Kidney glomerular epithelial cell (primary cell): ENCODE measurements at regions not wholly inside any gene's neighbourhood (a gene's known extent, or its start where the extent isn't known, plus 50 kb on each side); places are given as distances from the start of the nearest gene placed in this dataset.
"Not testable (repeated sequence)": the region's sequence is repeated elsewhere in the genome, so short reads cannot be mapped to it uniquely, and the experiment has no call there.

Experiments
- DNase-seq: peaks from one replicate; lab custom pipeline; 2025; lab: John Stamatoyannopoulos, UW

GRCh38 chr4:74505355-74505978 is 60.5 kb downstream of the AREG start:
- peak; percentile 33 for DNase-seq

GRCh38 chr4:74509363-74509762 is 64.4 kb downstream of the AREG start:
- not testable (repeated sequence) for DNase-seq

GRCh38 chr4:74516303-74516702 is 71.4 kb downstream of the AREG start:
- peak; percentile 8 for DNase-seq

- DNase-seq: no peak
Measured at GRCh38 chr4:74517996-74518395, 73.1 kb downstream of the AREG start.

- DNase-seq: no peak
Measured at GRCh38 chr4:74522251-74522991, 77.5 kb downstream of the AREG start.

GRCh38 chr4:74523096-74523495 is 78.2 kb downstream of the AREG start:
- no peak for DNase-seq

GRCh38 chr4:74524985-74525384 is 80.0 kb downstream of the AREG start:
- DNase-seq: no peak

GRCh38 chr4:74527049-74527448 is 82.1 kb downstream of the AREG start:
- peak; percentile 21 for DNase-seq

GRCh38 chr4:74528178-74528577 is 83.2 kb downstream of the AREG start:
- no peak for DNase-seq

- DNase-seq: no peak
Measured at GRCh38 chr4:74529284-74530041, 84.5 kb downstream of the AREG start.

- DNase-seq: peak; percentile 62
Measured at GRCh38 chr4:74531963-74532794, 87.2 kb downstream of the AREG start.

GRCh38 chr4:74534121-74534520 is 89.2 kb downstream of the AREG start:
- DNase-seq: no peak

GRCh38 chr4:74534936-74535335 is 90.0 kb downstream of the AREG start:
- no peak for DNase-seq

GRCh38 chr4:74535512-74535911 is 90.6 kb downstream of the AREG start:
- no peak for DNase-seq

- DNase-seq: peak; percentile 24
Measured at GRCh38 chr4:74536557-74536956, 91.6 kb downstream of the AREG start.

GRCh38 chr4:74537459-74537858 is 92.5 kb downstream of the AREG start:
- no peak for DNase-seq

GRCh38 chr4:74539044-74539790 is 94.3 kb downstream of the AREG start:
- peak; percentile 73 for DNase-seq

- DNase-seq: peak; percentile 42
Measured at GRCh38 chr4:74540193-74540592, 95.3 kb downstream of the AREG start.

GRCh38 chr4:74541667-74542066 is 96.7 kb downstream of the AREG start:
- DNase-seq: no peak

- DNase-seq: peak; percentile 17
Measured at GRCh38 chr4:74543231-74543781, 98.4 kb downstream of the AREG start.

- peak; percentile 18 for DNase-seq
Measured at GRCh38 chr4:74543983-74544382, 99.0 kb downstream of the AREG start.
